Ectodermal cell (in vitro differentiated cells): ENCODE measurements at regions not wholly inside any gene's neighbourhood (a gene's known extent, or its start where the extent isn't known, plus 50 kb on each side); places are given as distances from the start of the nearest gene placed in this dataset.

Experiments used
- H3K27ac ChIP-seq: 2 replicates; pipeline ENCODE4 v1.7.0; 2013; ENCODE audit warnings: mild to moderate bottlenecking, low read depth, low read length; ENCODE audit not compliant: insufficient read depth, poor library complexity, severe bottlenecking
- H3K27me3 ChIP-seq: 2 replicates; pipeline ENCODE4 v1.7.0; 2013; ENCODE audit warnings: mild to moderate bottlenecking, low read length; ENCODE audit not compliant: insufficient read depth, control insufficient read depth, poor library complexity, severe bottlenecking
- H3K36me3 ChIP-seq: one replicate; pipeline ENCODE4 v1.7.0; 2013; ENCODE audit warnings: low read length; ENCODE audit not compliant: control insufficient read depth, insufficient read depth
- H3K4me1 ChIP-seq: one replicate; pipeline ENCODE4 v1.7.0; 2013; ENCODE audit warnings: low read length; ENCODE audit not compliant: control insufficient read depth, insufficient read depth
- H3K4me3 ChIP-seq: 2 replicates; pipeline ENCODE4 v1.7.0; 2013; ENCODE audit warnings: low read depth, low read length, control low read depth; ENCODE audit not compliant: insufficient read depth
- H3K9me3 ChIP-seq: 2 replicates; pipeline ENCODE4 v1.7.0; 2013; ENCODE audit warnings: mild to moderate bottlenecking, low read length, moderate library complexity; ENCODE audit not compliant: control insufficient read depth
- WGBS, 2 experiments: methylation state at CpG; one replicate each; pipeline ENCODE4 v1.1.7; 2013; ENCODE audit warnings: missing lambda C conversion rate in 2 of 2; 5-methylcytosine and 5-hydroxymethylcytosine counted together

DNA sequence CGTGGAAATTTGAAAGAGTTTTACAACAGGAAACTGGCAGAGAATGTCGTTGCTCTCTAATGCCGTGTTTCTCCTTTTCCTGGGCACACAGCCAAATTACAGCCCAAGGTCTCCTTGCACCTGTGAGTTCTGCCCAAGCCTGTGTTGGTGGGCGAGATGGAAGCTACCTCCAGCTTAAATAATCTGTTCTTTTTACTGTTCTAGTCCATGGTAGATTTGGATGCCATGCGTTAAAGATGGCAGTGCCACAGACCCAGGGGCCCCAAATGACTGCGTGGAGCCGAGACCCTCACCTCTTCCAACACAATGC is 92.6 kb upstream of the IRX4 start:
- no peaks in the 10 kb centered on the region for H3K27me3 ChIP-seq
- peaks cover 2% of the 10 kb centered on the region for H3K9me3 ChIP-seq
- no peaks in the 10 kb centered on the region for H3K4me1 ChIP-seq
- 91 to 97% methylated on average over 6 to 7 of the region's 7 CpGs for WGBS, 2 experiments
- no peaks in the 10 kb centered on the region for H3K36me3 ChIP-seq
- H3K4me3 ChIP-seq: no peak overlapping the region
- no peak overlapping the region for H3K27ac ChIP-seq

DNA sequence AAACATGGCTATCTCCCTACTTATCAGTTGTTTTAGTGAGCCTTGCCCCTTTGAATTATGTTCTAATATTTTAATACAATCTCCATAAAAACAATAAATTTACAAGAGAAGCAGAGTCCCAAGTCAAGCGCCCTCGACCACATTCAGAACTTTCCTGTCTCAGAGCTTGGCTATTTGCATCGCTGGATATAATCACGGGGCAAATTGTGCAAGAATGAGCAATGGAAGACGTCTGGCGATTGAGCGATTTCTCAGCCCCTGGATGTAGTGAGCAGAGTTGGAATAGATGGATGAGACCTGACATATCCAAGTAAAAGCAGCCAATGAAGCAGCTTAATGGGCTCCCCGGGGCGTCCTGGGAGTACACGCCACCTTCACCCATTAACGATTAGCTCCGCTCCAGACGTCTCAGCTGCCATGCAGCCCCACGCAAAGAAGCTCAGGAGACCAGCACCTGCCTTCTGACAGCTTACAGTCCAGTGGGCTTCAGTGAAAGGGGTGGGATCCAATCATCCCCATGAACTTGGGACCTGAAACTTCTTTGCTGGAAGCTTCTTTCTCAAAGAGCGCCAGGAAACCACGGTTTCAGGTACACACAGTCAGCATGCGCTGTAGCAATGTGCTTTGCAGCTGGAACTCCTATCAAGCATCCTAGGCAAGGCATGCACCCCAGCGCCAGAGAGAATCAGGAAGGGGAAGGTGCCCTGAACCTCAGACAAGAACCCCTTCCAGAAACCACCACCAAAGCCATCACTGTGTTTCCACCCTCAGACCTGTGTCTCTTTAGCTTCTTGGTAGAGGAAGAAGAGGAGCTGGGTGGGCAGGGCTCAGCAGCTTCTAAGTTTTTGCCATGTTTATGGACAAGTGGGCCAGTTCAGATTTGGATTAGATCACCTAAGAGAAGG is 92.0 kb upstream of the IRX4 start:
- H3K4me3 ChIP-seq: no peak overlapping the region
- no peaks in the 10 kb centered on the region for H3K4me1 ChIP-seq
- no peaks in the 10 kb centered on the region for H3K27me3 ChIP-seq
- peaks cover 2% of the 10 kb centered on the region for H3K9me3 ChIP-seq
- H3K27ac ChIP-seq: no peak overlapping the region
- WGBS, 2 experiments: 89 to 94% methylated on average over 17 to 18 of the region's 18 CpGs
- no peaks in the 10 kb centered on the region for H3K36me3 ChIP-seq

DNA sequence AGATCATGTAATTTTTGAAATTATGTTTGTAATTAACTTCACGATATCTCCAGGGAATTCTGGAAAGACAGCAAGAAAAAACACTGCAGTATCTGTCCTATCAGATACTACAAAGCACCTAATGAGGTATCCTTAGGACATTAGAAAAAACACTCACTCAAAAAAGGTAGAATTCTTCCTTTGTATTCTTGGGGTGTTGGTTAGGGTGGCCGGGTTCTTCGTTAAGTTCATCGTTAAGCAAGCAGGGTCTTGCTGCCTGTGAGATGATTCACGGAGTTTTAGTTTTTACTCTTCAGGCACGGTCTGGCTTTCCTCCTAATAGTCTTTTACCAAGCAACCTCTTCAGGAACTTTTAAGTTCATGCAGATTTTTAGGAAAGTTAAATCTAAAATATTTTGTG is 91.4 kb upstream of the IRX4 start:
- H3K4me1 ChIP-seq: no peaks in the 10 kb centered on the region
- H3K4me3 ChIP-seq: no peak overlapping the region
- 87 to 89% methylated on average over 5 to 6 of the region's 6 CpGs for WGBS, 2 experiments
- H3K9me3 ChIP-seq: peaks cover 2% of the 10 kb centered on the region
- H3K27me3 ChIP-seq: no peaks in the 10 kb centered on the region
- no peaks in the 10 kb centered on the region for H3K36me3 ChIP-seq
- H3K27ac ChIP-seq: no peak overlapping the region

DNA sequence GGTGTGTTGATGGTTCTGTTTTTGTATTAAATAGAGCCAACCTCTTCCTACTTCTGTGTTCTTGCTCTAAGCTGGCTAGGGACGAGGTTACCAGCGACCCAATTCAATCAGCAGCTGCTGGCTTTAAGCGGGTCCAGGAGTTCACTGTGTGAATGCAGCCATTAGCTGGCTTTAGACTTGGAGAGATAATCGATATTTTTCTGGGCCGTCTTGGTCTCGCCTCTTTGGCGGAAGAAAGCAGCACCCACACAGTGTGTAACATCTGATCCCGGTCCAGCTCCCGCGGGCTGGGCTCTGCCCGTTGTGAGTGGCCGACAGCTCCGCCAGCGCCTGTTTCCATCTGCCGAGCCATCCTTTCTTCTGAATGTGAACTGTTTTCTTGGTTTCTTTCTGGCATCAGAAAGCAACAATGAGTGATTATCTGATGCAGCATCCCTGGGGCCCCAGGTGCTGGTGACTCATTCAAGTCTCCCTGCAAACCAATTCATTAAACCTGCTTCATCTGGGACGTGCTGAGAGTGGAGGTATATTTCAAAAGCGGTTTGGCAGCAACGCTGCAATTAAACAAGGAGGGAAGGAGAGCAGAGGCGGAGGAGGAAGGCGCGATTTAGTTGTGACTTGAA is 90.8 kb upstream of the IRX4 start:
- WGBS, 2 experiments: 70 to 73% methylated on average over 21 of the region's 21 CpGs
- Histone ChIP-seq H3K4me1 (no peaks in the 10 kb centered on the region), H3K27ac (no peak overlapping the region), H3K9me3 (peaks cover 2% of the 10 kb centered on the region), H3K36me3 (no peaks in the 10 kb centered on the region), H3K4me3 (no peak overlapping the region), H3K27me3 (no peaks in the 10 kb centered on the region)

DNA sequence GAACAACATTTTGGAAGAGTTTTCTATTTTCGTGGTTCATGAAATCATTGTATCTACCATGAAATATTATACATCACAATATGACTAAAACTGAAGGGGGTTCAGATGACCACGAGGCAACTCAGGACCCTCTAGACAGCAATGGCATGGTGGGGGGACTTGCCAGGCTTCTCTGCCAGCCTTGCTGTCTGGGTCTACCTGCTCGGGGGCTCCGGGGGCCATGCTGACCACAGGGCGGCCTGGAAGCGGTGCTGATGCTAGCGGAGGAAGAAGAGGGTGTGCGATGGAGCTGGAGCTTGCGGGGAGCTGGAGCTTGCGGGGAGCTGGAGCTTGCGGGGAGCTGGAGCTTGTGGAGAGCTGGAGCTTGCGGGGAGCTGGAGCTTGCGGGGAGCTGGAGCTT is 89.2 kb upstream of the IRX4 start:
- H3K9me3 ChIP-seq: peaks cover 2% of the 10 kb centered on the region
- no peaks in the 10 kb centered on the region for H3K4me1 ChIP-seq
- 87 to 90% methylated on average over 13 of the region's 13 CpGs for WGBS, 2 experiments
- H3K27me3 ChIP-seq: no peaks in the 10 kb centered on the region
- no peak overlapping the region for H3K27ac ChIP-seq
- H3K4me3 ChIP-seq: no peak overlapping the region
- no peaks in the 10 kb centered on the region for H3K36me3 ChIP-seq

DNA sequence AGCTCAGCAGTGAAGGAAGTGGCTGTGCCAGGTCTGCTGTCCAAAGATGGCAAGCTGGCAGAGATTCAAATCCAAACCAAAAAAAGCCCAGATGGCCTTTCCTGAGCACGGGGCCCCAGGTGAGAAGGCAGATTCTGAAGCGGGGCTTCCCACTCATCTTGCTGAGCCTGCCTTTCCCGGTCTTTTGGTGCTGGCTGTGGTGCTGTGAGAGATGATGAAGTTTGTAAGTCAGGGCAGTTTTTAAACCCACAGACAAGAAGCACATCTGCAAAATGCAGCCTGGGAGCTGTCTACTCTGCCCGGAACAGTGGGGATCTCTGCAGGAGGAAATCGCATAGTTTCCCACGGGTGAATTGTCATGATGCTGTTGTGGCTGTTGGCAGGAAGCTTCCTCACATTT is 85.0 kb upstream of the IRX4 start:
- Histone ChIP-seq H3K4me3 (no peak overlapping the region), H3K9me3 (no peaks in the 10 kb centered on the region), H3K4me1 (no peaks in the 10 kb centered on the region), H3K27me3 (no peaks in the 10 kb centered on the region), H3K36me3 (no peaks in the 10 kb centered on the region), H3K27ac (no peak overlapping the region)
- 78 to 87% methylated on average over 6 of the region's 6 CpGs for WGBS, 2 experiments

DNA sequence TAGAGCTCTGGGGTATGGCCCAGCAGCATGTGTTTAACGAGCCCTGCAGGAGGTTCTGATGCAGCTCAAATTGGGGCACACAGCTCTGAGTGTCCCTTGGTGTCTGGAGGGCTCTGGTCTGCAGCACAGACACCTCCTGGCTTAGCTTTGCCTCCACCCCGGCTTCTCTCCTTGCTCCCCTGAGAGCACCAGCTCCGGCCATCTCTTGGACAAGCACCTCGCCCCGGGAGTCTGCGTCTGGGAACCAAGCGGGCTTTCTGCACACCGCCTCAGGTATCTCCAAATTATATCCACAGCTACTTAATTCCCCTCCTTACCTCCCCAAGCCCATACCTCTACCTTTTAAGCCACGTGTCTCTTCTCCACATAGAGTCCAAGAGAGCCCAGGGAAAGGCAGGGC is 83.7 kb upstream of the IRX4 start:
- H3K9me3 ChIP-seq: no peaks in the 10 kb centered on the region
- no peaks in the 10 kb centered on the region for H3K36me3 ChIP-seq
- WGBS, 2 experiments: 78 to 79% methylated on average over 9 of the region's 9 CpGs
- H3K4me3 ChIP-seq: no peak overlapping the region
- H3K4me1 ChIP-seq: no peaks in the 10 kb centered on the region
- H3K27me3 ChIP-seq: no peaks in the 10 kb centered on the region
- H3K27ac ChIP-seq: no peak overlapping the region

DNA sequence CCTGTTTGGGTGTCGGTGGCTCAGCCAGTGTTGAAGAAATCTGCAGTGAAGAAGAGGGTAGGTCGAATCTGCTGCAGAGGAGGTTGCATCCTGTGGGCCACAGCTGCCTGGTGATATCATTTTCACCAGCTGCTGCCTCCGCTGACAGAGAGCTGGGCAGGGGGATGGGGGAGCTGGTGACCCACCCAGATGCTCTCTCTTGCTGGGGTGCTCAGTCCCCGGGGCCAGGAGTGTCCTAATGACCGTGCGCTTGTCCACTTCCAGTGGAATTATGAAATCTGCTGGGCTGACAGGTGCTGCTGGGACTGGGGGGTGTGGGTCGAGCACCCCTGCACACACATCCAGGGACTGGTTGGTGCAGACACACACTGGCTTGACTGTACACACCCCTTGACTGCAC is 83.2 kb upstream of the IRX4 start:
- no peak overlapping the region for H3K4me3 ChIP-seq
- WGBS, 2 experiments: 92 to 93% methylated on average over 7 of the region's 7 CpGs

DNA sequence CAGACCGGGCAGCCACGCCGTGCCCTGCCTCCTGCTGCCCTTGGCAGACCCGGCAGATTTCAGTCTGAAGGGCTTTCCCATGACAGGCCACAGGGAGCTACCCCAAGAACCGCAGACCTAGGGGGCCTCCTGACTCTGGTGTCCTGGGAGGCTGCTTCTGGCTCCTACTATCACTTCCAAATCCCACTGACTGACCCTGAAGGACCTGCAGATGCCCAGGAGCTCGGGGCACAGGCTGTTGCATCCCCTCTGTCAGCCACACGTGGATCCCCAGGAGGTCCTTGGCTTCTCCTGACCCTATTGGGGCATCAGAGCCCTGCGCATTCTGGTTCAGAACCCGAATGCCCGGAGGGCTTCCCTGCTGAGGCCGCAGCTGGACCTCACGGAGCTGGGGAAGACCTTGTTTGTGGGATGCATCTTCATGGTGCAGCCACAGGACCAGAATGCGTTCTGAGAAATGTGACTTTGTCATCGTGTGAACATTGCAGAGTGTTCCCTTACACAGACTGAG is 81.3 kb upstream of the IRX4 start:
- Histone ChIP-seq H3K4me3 (no peak overlapping the region), H3K27ac (no peak overlapping the region), H3K9me3 (no peaks in the 10 kb centered on the region), H3K4me1 (no peaks in the 10 kb centered on the region), H3K36me3 (no peaks in the 10 kb centered on the region), H3K27me3 (no peaks in the 10 kb centered on the region)
- WGBS, 2 experiments: 85 to 88% methylated on average over 14 of the region's 14 CpGs

More for the DNA sequence above, 83.2 kb upstream of the IRX4 start:
- Histone ChIP-seq H3K4me1 (no peaks in the 10 kb centered on the region), H3K27ac (no peak overlapping the region), H3K36me3 (no peaks in the 10 kb centered on the region), H3K27me3 (no peaks in the 10 kb centered on the region), H3K9me3 (no peaks in the 10 kb centered on the region)

DNA sequence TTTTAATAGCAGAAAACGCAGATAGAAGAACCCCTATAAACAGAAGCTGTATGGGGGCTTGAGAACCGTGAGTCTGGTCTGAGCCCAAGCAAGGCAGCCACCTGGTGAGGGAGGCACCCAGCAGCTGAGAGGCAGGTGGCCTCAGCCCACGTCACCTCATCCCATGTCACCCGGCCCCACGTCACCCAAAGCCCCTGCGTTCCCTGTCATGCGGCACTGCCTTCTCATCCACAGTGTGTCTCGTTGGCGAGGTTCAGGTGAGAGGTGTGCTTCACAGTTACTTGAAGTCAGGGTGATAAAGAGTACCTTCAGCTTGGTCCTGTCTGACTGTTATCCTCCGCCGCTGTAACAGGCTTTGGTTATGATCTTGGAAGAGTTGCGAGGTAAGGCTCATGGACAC is 80.6 kb upstream of the IRX4 start:
- Histone ChIP-seq H3K27me3 (no peaks in the 10 kb centered on the region), H3K9me3 (no peaks in the 10 kb centered on the region), H3K4me1 (no peaks in the 10 kb centered on the region), H3K27ac (no peak overlapping the region), H3K36me3 (no peaks in the 10 kb centered on the region), H3K4me3 (no peak overlapping the region)
- WGBS, 2 experiments: 92 to 93% methylated on average over 12 of the region's 12 CpGs
